NCI-H748 (cell line): ENCODE measurements at regions not wholly inside any gene's neighbourhood (a gene's known extent, or its start where the extent isn't known, plus 50 kb on each side); places are given as distances from the start of the nearest gene placed in this dataset.
"Not testable (repeated sequence)": the region's sequence is repeated elsewhere in the genome, so short reads cannot be mapped to it uniquely, and the experiment has no call there.

Experiments
- DNase-seq: peaks from one replicate; lab custom pipeline; 2025; ENCODE audit not compliant: unreplicated experiment; lab: John Stamatoyannopoulos, UW

GRCh38 chr4:33911959-33912358 is 2332.4 kb downstream of the ARAP2 start:
- DNase-seq: no peak

- no peak for DNase-seq
These were observed 2329.9 kb downstream of the ARAP2 start for GRCh38 chr4:33914386-33914785.

DNA sequence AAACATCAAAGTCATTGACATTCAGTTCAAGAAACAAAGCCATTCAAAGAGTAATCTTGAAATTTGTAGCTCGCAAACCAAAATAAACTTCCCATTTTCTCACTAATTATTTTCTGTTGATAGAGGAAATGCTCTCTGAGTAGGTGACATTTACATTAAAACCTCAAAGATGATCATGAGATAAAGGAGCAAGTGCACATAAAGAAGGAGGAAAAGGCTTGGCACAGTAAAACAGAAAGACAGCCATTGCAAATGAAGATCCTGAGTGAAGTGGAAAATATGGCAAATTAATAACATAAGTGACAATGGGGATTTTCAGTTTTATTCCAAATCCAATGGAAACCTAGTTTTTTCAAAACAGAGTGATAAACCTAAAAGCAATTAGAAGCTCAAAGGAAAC is 2320.8 kb downstream of the ARAP2 start:
- no peak for DNase-seq

GRCh38 chr4:33924239-33924638 is 2320.1 kb downstream of the ARAP2 start:
- no peak for DNase-seq

GRCh38 chr4:33924811-33925210 is 2319.5 kb downstream of the ARAP2 start:
- DNase-seq: no peak

DNA sequence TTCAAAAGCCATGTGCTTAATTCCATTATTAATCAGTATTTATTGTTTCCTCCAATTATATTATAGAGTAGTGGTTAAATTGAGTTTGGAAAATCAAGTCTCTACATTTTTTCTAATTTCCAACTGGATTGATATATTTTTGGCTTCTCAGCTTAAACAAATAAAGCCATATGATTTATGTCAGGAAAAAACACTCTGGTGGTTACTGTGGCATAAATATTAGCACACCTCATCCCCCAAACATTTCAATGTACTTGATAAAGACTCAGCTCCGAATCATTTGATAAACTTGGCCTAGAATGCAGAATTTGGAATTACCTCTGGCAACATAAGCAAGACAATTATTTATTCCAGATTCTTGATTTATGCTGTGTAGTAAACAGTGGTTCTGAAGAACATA is 2313.8 kb downstream of the ARAP2 start:
- no peak for DNase-seq

DNA sequence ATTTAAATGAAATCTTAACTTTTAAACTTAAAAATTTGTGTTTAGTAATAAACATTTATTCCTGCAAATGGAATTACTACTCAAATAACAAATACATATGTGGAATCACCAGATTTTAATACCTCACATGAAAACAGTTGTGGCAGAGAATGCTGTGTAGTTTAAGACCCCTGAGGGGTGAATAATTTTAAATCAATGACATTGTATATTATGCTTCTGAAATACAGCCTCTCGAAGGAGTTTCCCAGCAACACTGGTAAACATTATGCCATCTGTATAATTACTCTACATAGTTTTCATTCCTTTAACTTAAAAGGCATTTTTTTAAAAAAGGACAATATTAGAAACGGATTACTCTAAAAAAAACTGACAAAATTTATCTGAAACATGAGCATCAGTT is 2313.3 kb downstream of the ARAP2 start:
- no peak for DNase-seq

- DNase-seq: no peak
These were observed 2304.0 kb downstream of the ARAP2 start for GRCh38 chr4:33940281-33940680.

- DNase-seq: peak; percentile 8
These were observed 2302.5 kb downstream of the ARAP2 start for GRCh38 chr4:33941854-33942253.

- DNase-seq: no peak
These were observed 2295.4 kb downstream of the ARAP2 start for GRCh38 chr4:33948921-33949320.

- DNase-seq: not testable (repeated sequence)
These were observed 2290.5 kb downstream of the ARAP2 start for GRCh38 chr4:33953848-33954247.

DNA sequence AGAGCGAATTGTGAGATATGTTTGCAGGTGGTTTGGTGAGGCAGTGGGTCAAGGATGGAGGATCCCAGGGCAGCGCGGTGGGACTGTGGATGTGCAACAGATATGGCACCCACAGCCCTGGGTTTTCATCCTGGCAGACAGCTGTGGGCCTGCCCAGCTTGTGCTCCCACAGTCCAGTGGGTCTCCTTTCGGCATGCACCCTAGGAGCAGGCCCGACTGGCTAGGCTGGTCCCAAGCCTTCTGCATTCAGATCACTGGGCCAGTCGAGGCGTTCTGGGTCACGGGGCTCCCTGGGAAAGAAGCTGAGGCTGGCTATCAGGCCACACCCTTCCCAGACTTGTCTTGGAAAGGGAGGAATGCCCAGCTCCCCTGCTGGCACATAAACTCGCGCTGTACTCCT is 2289.6 kb downstream of the ARAP2 start:
- no peak for DNase-seq

GRCh38 chr4:33959519-33959918 is 2284.8 kb downstream of the ARAP2 start:
- no peak for DNase-seq

- DNase-seq: no peak
These were observed 2282.6 kb downstream of the ARAP2 start for GRCh38 chr4:33961761-33962160.

GRCh38 chr4:33966808-33967207 is 2277.5 kb downstream of the ARAP2 start:
- no peak for DNase-seq

GRCh38 chr4:33974270-33974669 is 2270.0 kb downstream of the ARAP2 start:
- DNase-seq: no peak

DNA sequence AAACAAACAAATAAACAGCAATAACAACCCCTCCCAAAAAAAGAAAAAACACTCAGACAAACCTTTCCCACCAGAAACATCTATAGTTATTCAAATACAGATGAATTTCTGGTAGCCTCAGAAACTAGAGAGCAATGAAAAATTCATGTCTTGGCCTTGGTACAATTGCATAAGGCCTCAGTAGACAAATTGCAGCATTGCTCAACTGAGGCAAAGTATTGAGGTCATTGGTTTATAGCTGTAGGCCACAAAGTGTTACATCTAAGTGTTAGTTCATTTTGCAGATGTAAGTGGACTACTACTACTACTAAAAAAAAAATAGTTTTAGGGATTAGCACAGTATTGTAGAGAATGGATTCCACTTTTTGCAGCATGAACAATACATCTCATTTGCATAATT is 2268.3 kb downstream of the ARAP2 start:
- no peak for DNase-seq

DNA sequence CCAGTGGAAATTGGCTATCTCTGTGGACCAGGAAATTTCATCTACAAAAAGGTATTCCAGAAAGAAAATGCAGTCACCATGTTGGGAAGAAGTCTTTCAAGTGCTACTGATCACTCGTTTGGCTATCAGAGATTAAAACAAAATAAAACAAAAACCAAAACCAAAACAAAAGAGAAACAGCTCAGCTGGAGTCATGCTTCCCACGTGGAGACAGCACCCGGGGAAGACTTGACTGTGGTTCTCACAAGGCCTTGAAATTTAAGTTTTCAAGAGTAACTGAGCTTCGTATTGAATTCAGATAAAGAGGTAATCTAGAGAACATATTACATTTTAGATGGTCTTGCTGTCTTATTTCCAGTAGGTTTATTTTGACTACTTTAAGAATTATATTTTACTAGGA is 2264.5 kb downstream of the ARAP2 start:
- DNase-seq: not testable (repeated sequence)

DNA sequence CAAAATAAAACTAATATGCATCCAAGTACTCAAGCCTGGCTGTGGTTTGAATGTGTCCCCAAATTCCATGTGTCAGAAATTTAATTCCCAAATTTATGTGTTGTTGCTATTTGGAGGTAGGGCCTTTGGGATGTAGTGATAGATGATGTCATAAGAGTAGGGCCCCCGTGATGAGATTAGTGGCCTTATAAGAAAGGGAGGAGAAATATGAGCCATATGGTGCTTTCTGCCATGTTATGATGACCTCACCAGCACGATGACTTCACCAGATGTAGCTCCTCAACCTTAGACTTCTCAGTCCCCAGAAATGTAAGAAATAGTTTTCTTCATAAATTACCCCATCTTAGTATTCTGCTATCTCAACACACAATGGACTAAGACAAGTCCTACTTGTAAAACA is 2264.0 kb downstream of the ARAP2 start:
- no peak for DNase-seq

GRCh38 chr4:33989820-33990443 is 2254.4 kb downstream of the ARAP2 start:
- peak; percentile 86 for DNase-seq

- DNase-seq: no peak
These were observed 2248.1 kb downstream of the ARAP2 start for GRCh38 chr4:33996075-33996718.

DNA sequence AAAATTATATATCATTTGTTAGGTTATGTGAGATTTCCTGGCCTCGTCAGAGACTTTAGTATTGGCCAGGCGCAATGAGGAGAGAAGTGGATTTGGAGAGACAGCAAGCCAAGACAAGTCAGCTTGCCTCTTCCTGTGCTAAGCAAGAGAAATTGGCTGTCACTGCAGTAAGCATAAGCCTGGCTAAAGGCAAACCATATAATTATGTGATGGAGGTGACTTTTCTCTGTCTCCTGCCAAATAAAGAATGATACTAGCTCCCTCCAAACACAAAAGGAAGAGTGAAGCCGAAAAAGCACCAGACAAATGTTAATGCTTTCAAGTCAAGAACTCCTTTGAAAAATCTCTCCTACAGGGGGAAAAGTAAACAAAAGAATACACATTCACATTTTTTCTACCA is 2246.0 kb downstream of the ARAP2 start:
- DNase-seq: no peak

- no peak for DNase-seq
These were observed 2244.0 kb downstream of the ARAP2 start for GRCh38 chr4:34000356-34000755.
